Stimulated activated CD8-positive, alpha-beta memory T cell treated with anti-CD3 and anti-CD28 coated beads, Interleukin-15, amount 100 ng/mL, for 24 hours (primary cell): ENCODE measurements at regions not wholly inside any gene's neighbourhood (a gene's known extent, or its start where the extent isn't known, plus 50 kb on each side); places are given as distances from the start of the nearest gene placed in this dataset.
"Not testable (repeated sequence)": the region's sequence is repeated elsewhere in the genome, so short reads cannot be mapped to it uniquely, and the experiment has no call there.

Experiments
- DNase-seq: peaks from one replicate; pipeline ENCODE4 v3.0.0-alpha.2; 2020; ENCODE audit warnings: low read depth

GRCh38 chr22:22374163-22374562, 129.6 kb downstream of the VPREB1 start:
- DNase-seq, result no peak

GRCh38 chr22:22374579-22374978, 130.0 kb downstream of the VPREB1 start:
- no peak for DNase-seq

GRCh38 chr22:22375576-22376351, 131.2 kb downstream of the VPREB1 start:
- DNase-seq, result no peak

- DNase-seq, result no peak
These were observed 131.7 kb downstream of the VPREB1 start for GRCh38 chr22:22376352-22376706.

GRCh38 chr22:22376884-22377283, 131.7 kb downstream of the ZNF280B start:
- not testable (repeated sequence) for DNase-seq

- no peak for DNase-seq
These were observed 131.2 kb downstream of the ZNF280B start for GRCh38 chr22:22377335-22377734.

GRCh38 chr22:22378446-22379415, 129.8 kb downstream of the ZNF280B start:
- no peak for DNase-seq

- no peak for DNase-seq
These were observed 128.2 kb downstream of the ZNF280B start for GRCh38 chr22:22380098-22381030.

GRCh38 chr22:22381292-22381691, 127.2 kb downstream of the ZNF280B start:
- DNase-seq, result not testable (repeated sequence)

GRCh38 chr22:22384267-22384666, 124.3 kb downstream of the ZNF280B start:
- no peak for DNase-seq

GRCh38 chr22:22384668-22385244, 123.8 kb downstream of the ZNF280B start:
- no peak for DNase-seq

- DNase-seq, result no peak
These were observed 121.7 kb downstream of the ZNF280B start for GRCh38 chr22:22386602-22387385.

GRCh38 chr22:22387386-22387736, 121.2 kb downstream of the ZNF280B start:
- DNase-seq, result no peak

- no peak for DNase-seq
These were observed 120.5 kb downstream of the ZNF280B start for GRCh38 chr22:22388090-22388489.

GRCh38 chr22:22388494-22388893, 120.0 kb downstream of the ZNF280B start:
- no peak for DNase-seq

- DNase-seq, result no peak
These were observed 119.1 kb downstream of the ZNF280B start for GRCh38 chr22:22389467-22389866.

GRCh38 chr22:22390989-22391388, 117.6 kb downstream of the ZNF280B start:
- no peak for DNase-seq

- no peak for DNase-seq
These were observed 117.0 kb downstream of the ZNF280B start for GRCh38 chr22:22391543-22391942.

GRCh38 chr22:22392131-22392530, 116.4 kb downstream of the ZNF280B start:
- no peak for DNase-seq

GRCh38 chr22:22394591-22394990, 114.0 kb downstream of the ZNF280B start:
- DNase-seq, result no peak

- DNase-seq, result no peak
These were observed 113.3 kb downstream of the ZNF280B start for GRCh38 chr22:22395245-22395644.
